Sigmoid colon (tissue), 4 donors: ENCODE measurements at regions not wholly inside any gene's neighbourhood (a gene's known extent, or its start where the extent isn't known, plus 50 kb on each side); places are given as distances from the start of the nearest gene placed in this dataset.

Experiments
- CTCF ChIP-seq, 4 experiments: fragments of 450-650 bp in 3 of 4; fragments of 200-600 bp in 1 of 4; IDR thresholded peaks; one replicate each; pipeline ENCODE4 v1.5.1; 2016 to 2019; ENCODE audit warnings: antibody characterized with exemption in 4 of 4, mild to moderate bottlenecking in 3 of 4, moderate library complexity in 2 of 4
- EP300 ChIP-seq, 4 donors: sonication (generic); formaldehyde crosslinking; IDR thresholded peaks; one replicate each; pipeline ENCODE4 v1.6.1; 2017; ENCODE audit warnings: antibody characterized with exemption in 4 of 4
- POLR2A ChIP-seq, 2 donors: fragments of 450-650 bp; IDR thresholded peaks; one replicate each; pipeline ENCODE4 v1.6.1; 2016; ENCODE audit warnings: antibody characterized with exemption in 2 of 2, mild to moderate bottlenecking in 2 of 2, moderate library complexity in 2 of 2
- POLR2AphosphoS5 ChIP-seq, 4 donors: sonication (generic); formaldehyde crosslinking; IDR thresholded peaks; one replicate each; pipeline ENCODE4 v1.6.1; 2017; ENCODE audit warnings: antibody characterized with exemption in 4 of 4

- TF ChIP-seq CTCF (IDR thresholded peaks at IDR 0.05), result no peak
- no peak for TF ChIP-seq EP300 (IDR thresholded peaks at IDR 0.05)
- TF ChIP-seq POLR2A (IDR thresholded peaks at IDR 0.05), result no peak
- TF ChIP-seq POLR2AphosphoS5 (IDR thresholded peaks at IDR 0.05), result no peak
These were observed 1285.5 kb downstream of the STIM2 start for GRCh38 chr4:28146191-28146590.
